Left lung (tissue), 4 donors: ENCODE measurements at regions not wholly inside any gene's neighbourhood (a gene's known extent, or its start where the extent isn't known, plus 50 kb on each side); places are given as distances from the start of the nearest gene placed in this dataset.
A peak's percentile ranks its signal among the peaks of the same experiment; 100 is the strongest.

ENCODE experiments used
- ATAC-seq: fragments of 200-7000 bp; cut with Tn5 transposase; one replicate; pipeline ENCODE4 v1.9.1; 2020; ENCODE audit warnings: moderate library complexity
- DNase-seq, 4 donors: peaks; one replicate each; pipeline ENCODE4 v3.0.0-alpha.2; 2013 to 2020
- H3K27ac ChIP-seq, 2 donors: fragments of 200-600 bp; sonication (generic) in 1 of 2; one replicate each; pipeline versions ENCODE4 v1.5.0 to v1.8.0; 2020 to 2021
- H3K27me3 ChIP-seq, 2 donors: fragments of 200-600 bp; sonication (generic) in 1 of 2; one replicate each; pipeline versions ENCODE4 v1.5.0 to v1.8.0; 2020 to 2021
- H3K36me3 ChIP-seq, 2 donors: fragments of 200-600 bp; sonication (generic) in 1 of 2; one replicate each; pipeline versions ENCODE4 v1.5.0 to v1.8.0; 2020 to 2021
- H3K4me1 ChIP-seq, 2 donors: fragments of 200-600 bp; one replicate each; pipeline ENCODE4 v1.8.0; 2021
- H3K4me3 ChIP-seq, 2 donors: fragments of 200-600 bp; sonication (generic) in 1 of 2; one replicate each; pipeline versions ENCODE4 v1.5.0 to v1.8.0; 2020 to 2021; ENCODE audit warnings: mild to moderate bottlenecking in 1 of 2
- H3K9me3 ChIP-seq, 2 donors: fragments of 200-600 bp; sonication (generic) in 1 of 2; one replicate each; pipeline versions ENCODE4 v1.5.0 to v1.8.0; 2020 to 2021
- CTCF ChIP-seq, 2 donors: fragments of 200-600 bp; sonication (generic) in 1 of 2; IDR thresholded peaks; one replicate each; pipeline versions ENCODE4 v1.5.0 to v1.8.0; 2021; ENCODE audit warnings: antibody characterized with exemption in 2 of 2
- intact Hi-C, 2 donors: fragments of 100-400 bp; cut with DNase I; formaldehyde crosslinking; loops; one replicate each; pipeline versions ENCODE4 v1.11.2 to v1.14.2; 2022
- donor health status: DM: no; HTN: yes; CAD: no.
- donor health status: DM: no; HTN: no; CAD: no.

- DNase-seq (peak in 1 of 4 donors; percentile 64), ATAC-seq (peak; percentile 88)
- Histone ChIP-seq H3K9me3 (no peaks in the 10 kb centered on the region), H3K36me3 (no peaks in the 10 kb centered on the region), H3K27ac (no peak overlapping the region), H3K4me3 (no peak overlapping the region), H3K4me1 (no peaks in the 10 kb centered on the region), H3K27me3 (no peaks in the 10 kb centered on the region)
- no peak for TF ChIP-seq CTCF (IDR thresholded peaks at IDR 0.05)
- intact Hi-C loops: no loop called here
Observed at GRCh38 chr6:1131285-1132079, 180.4 kb upstream of the FOXQ1 start.

GRCh38 chr6:1130709-1131108 lies 181.2 kb upstream of the FOXQ1 start:
- peak; percentile 58 for ATAC-seq

GRCh38 chr6:1129131-1129530 lies 182.8 kb upstream of the FOXQ1 start:
- H3K27me3 ChIP-seq: no peaks in the 10 kb centered on the region
- H3K4me1 ChIP-seq: no peaks in the 10 kb centered on the region
- H3K9me3 ChIP-seq: no peaks in the 10 kb centered on the region
- no peak for TF ChIP-seq CTCF (IDR thresholded peaks at IDR 0.05)
- intact Hi-C loops: no loop called here
- H3K4me3 ChIP-seq: no peak overlapping the region
- H3K27ac ChIP-seq: no peak overlapping the region
- ATAC-seq (no peak), DNase-seq (no peak)
- no peaks in the 10 kb centered on the region for H3K36me3 ChIP-seq

More at GRCh38 chr6:1130709-1131108, 181.2 kb upstream of the FOXQ1 start:
- no peak overlapping the region for H3K4me3 ChIP-seq
- intact Hi-C loops: no loop called here
- H3K27me3 ChIP-seq: no peaks in the 10 kb centered on the region
- no peaks in the 10 kb centered on the region for H3K4me1 ChIP-seq
- no peak for TF ChIP-seq CTCF (IDR thresholded peaks at IDR 0.05)
- H3K27ac ChIP-seq: no peak overlapping the region
- no peaks in the 10 kb centered on the region for H3K9me3 ChIP-seq
- peak in 1 of 4 donors; percentile 39 for DNase-seq
- H3K36me3 ChIP-seq: no peaks in the 10 kb centered on the region

- DNase-seq (no peak), ATAC-seq (no peak)
Observed at GRCh38 chr6:1127597-1128288, 184.2 kb upstream of the FOXQ1 start.

More at GRCh38 chr6:1127597-1128288, 184.2 kb upstream of the FOXQ1 start:
- Histone ChIP-seq H3K27me3 (no peaks in the 10 kb centered on the region), H3K4me3 (no peak overlapping the region), H3K4me1 (no peaks in the 10 kb centered on the region), H3K27ac (no peak overlapping the region), H3K9me3 (no peaks in the 10 kb centered on the region), H3K36me3 (no peaks in the 10 kb centered on the region)
- no peak for TF ChIP-seq CTCF (IDR thresholded peaks at IDR 0.05)
- intact Hi-C loops: no loop called here
